Stomach (tissue), 8 donors: ENCODE measurements at regions not wholly inside any gene's neighbourhood (a gene's known extent, or its start where the extent isn't known, plus 50 kb on each side); places are given as distances from the start of the nearest gene placed in this dataset.
A peak's percentile ranks its signal among the peaks of the same experiment; 100 is the strongest.

Experiments
- DNase-seq, 2 donors: peaks; one replicate each; pipeline versions ENCODE4 v3.0.0 to v3.0.0-alpha.2; 2013 to 2019
- H3K27ac ChIP-seq, 5 donors: fragments of 200-600 bp in 4 of 5; sonication (generic) in 4 of 5; one replicate each; pipeline ENCODE4 v1.5.1; 2013 to 2019; ENCODE audit warnings: mild to moderate bottlenecking in 1 of 5, moderate library complexity in 1 of 5
- H3K27me3 ChIP-seq, 3 donors: fragments of 200-600 bp; sonication (generic); one replicate each; pipeline ENCODE4 v1.5.1; 2017 to 2019; ENCODE audit warnings: mixed run types in 1 of 3
- H3K36me3 ChIP-seq, 4 donors: fragments of 200-600 bp; sonication (generic); 1 replicate in 3 of 4; 2 replicates in 1 of 4; pipeline ENCODE4 v1.5.1; 2016 to 2019
- H3K4me1 ChIP-seq, 4 donors: fragments of 200-600 bp; sonication (generic); one replicate each; pipeline ENCODE4 v1.5.1; 2016 to 2019
- H3K4me3 ChIP-seq, 4 donors: fragments of 200-600 bp; sonication (generic) in 3 of 4; one replicate each; pipeline ENCODE4 v1.5.1; 2016 to 2019; ENCODE audit warnings: mild to moderate bottlenecking in 1 of 4
- H3K9me3 ChIP-seq, 4 donors: fragments of 200-600 bp; sonication (generic); one replicate each; pipeline ENCODE4 v1.5.1; 2016 to 2019
- EP300 ChIP-seq: sonication (generic); formaldehyde crosslinking; IDR thresholded peaks from one replicate; pipeline ENCODE4 v1.6.1; 2017; ENCODE audit warnings: antibody characterized with exemption
- POLR2A ChIP-seq, 4 donors: fragments of 450-650 bp; IDR thresholded peaks; one replicate each; pipeline ENCODE4 v1.6.1; 2016; ENCODE audit warnings: antibody characterized with exemption in 4 of 4, control low read depth in 2 of 4, mild to moderate bottlenecking in 1 of 4, moderate library complexity in 1 of 4
- POLR2AphosphoS5 ChIP-seq, 3 donors: sonication (generic); formaldehyde crosslinking; IDR thresholded peaks; one replicate each; pipeline ENCODE4 v1.6.1; 2016; ENCODE audit warnings: antibody characterized with exemption in 3 of 3
- WGBS, 5 donors: extraction: QIAGEN DNeasy Blood & Tissue Kit in 3 of 5; methylation state at CpG; one replicate each; pipeline versions ENCODE4 v1.1.5 to v1.1.7; 2013 to 2018; 5-methylcytosine and 5-hydroxymethylcytosine counted together
- intact Hi-C: fragments of 100-400 bp; cut with DNase I; formaldehyde crosslinking; loops from one replicate; pipeline ENCODE4 v1.15.1; 2023; ENCODE audit warnings: low total_unique reads
- TF ChIP-seq, protein P1 (sequence below), 7 experiments: fragments of 450-650 bp in 4 of 7; fragments of 200-600 bp in 3 of 7; sonication (generic) in 3 of 7; IDR thresholded peaks; one replicate each; pipeline ENCODE4 v1.5.1; 2016 to 2019; ENCODE audit warnings: antibody characterized with exemption in 7 of 7, control low read depth in 2 of 7, mild to moderate bottlenecking in 1 of 7
- donor health status: healthy with polysubstance abuse.
- donor health status: Bipolar disorder and iron deficiency.
- donor health status: healthy.

DNA sequence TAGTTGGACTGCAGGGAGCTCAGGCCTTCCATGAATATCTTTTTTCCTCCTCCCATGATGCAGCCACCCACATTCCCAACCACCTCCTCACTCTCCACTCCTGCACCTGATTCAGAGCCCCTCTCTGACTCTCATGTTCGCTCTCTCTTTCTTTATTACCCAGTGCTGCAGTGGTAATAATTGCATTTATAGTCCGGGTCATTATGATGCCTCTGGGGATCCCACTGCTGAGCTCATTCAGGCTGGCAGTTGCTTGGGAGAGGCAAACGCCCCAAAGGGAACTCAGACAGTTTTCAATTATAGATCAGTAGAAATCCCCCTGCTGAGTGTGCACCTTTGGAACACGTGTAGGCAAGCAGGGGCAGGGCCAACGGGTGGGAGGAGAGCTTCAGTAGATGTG is 953.0 kb downstream of the GRID1 start:
- Histone ChIP-seq H3K27ac (no peak overlapping the region), H3K9me3 (peaks cover 4 to 15% (median 11%) of the 10 kb centered on the region in 4 donors), H3K4me1 (no peaks in the 10 kb centered on the region), H3K4me3 (no peak overlapping the region), H3K36me3 (no peaks in the 10 kb centered on the region), H3K27me3 (no peaks in the 10 kb centered on the region)
- TF ChIP-seq EP300 = no peak
- no peak for TF ChIP-seq POLR2A (IDR thresholded peaks at IDR 0.05)
- TF ChIP-seq, protein P1, sequence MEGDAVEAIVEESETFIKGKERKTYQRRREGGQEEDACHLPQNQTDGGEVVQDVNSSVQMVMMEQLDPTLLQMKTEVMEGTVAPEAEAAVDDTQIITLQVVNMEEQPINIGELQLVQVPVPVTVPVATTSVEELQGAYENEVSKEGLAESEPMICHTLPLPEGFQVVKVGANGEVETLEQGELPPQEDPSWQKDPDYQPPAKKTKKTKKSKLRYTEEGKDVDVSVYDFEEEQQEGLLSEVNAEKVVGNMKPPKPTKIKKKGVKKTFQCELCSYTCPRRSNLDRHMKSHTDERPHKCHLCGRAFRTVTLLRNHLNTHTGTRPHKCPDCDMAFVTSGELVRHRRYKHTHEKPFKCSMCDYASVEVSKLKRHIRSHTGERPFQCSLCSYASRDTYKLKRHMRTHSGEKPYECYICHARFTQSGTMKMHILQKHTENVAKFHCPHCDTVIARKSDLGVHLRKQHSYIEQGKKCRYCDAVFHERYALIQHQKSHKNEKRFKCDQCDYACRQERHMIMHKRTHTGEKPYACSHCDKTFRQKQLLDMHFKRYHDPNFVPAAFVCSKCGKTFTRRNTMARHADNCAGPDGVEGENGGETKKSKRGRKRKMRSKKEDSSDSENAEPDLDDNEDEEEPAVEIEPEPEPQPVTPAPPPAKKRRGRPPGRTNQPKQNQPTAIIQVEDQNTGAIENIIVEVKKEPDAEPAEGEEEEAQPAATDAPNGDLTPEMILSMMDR (IDR thresholded peaks at IDR 0.05) = no peak
- intact Hi-C loops = no loop called here
- WGBS, 5 donors = 52 to 70% (median 59%) methylated on average over 5 of the region's 5 CpGs
- DNase-seq = no peak

GRCh38 chr10:85420501-85421191 is 945.9 kb downstream of the GRID1 start:
- H3K4me1 ChIP-seq = no peaks in the 10 kb centered on the region

GRCh38 chr10:85421421-85421820 is 945.2 kb downstream of the GRID1 start:
- no peaks in the 10 kb centered on the region for H3K9me3 ChIP-seq
- no peak overlapping the region for H3K27ac ChIP-seq
- H3K4me1 ChIP-seq = no peaks in the 10 kb centered on the region
- DNase-seq = no peak
- TF ChIP-seq, protein P1 (IDR thresholded peaks at IDR 0.05) = no peak
- TF ChIP-seq POLR2AphosphoS5 (IDR thresholded peaks at IDR 0.05) = no peak
- TF ChIP-seq POLR2A (IDR thresholded peaks at IDR 0.05) = no peak
- TF ChIP-seq EP300 = no peak
- no peak overlapping the region for H3K4me3 ChIP-seq
- WGBS, 5 donors = 86 to 93% (median 91%) methylated on average over 9 of the region's 9 CpGs
- no peaks in the 10 kb centered on the region for H3K27me3 ChIP-seq
- intact Hi-C loops = no loop called here
- H3K36me3 ChIP-seq = no peaks in the 10 kb centered on the region

More at GRCh38 chr10:85420501-85421191, 945.9 kb downstream of the GRID1 start:
- H3K4me3 ChIP-seq = no peak overlapping the region
- no peak overlapping the region for H3K27ac ChIP-seq
- no peaks in the 10 kb centered on the region for H3K9me3 ChIP-seq
- 47 to 55% (median 49%) methylated on average over 6 to 8 of the region's 8 CpGs for WGBS, 5 donors
- no peak for TF ChIP-seq POLR2A (IDR thresholded peaks at IDR 0.05)
- TF ChIP-seq, protein P1 (IDR thresholded peaks at IDR 0.05) = no peak
- no peak for TF ChIP-seq EP300
- TF ChIP-seq POLR2AphosphoS5 (IDR thresholded peaks at IDR 0.05) = no peak
- H3K27me3 ChIP-seq = no peaks in the 10 kb centered on the region
- peak in 1 of 2 donors; percentile 4 for DNase-seq
- intact Hi-C loops = no loop called here
- no peaks in the 10 kb centered on the region for H3K36me3 ChIP-seq

DNA sequence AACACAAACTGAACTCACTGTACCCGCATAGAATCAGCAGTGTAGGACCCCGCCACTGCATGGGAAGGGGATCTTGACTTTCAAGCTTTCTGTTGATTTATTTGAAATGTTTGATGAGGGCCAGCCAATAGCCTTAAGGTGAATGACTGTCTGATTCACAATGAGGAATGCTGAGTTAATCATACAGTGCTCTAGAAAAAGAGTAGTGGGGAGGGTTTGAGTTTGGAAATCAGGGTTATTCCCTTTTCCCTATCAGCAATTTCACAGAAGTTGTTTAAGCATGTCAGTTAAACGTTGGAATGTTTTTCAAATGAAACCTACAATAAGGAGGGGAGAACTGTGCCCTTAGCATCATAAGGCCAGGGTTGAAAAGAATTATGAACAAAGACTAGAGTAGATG is 937.5 kb downstream of the GRID1 start:
- H3K9me3 ChIP-seq = no peaks in the 10 kb centered on the region
- TF ChIP-seq POLR2AphosphoS5 (IDR thresholded peaks at IDR 0.05) = no peak
- no peak for TF ChIP-seq POLR2A (IDR thresholded peaks at IDR 0.05)
- no peak for TF ChIP-seq EP300
- TF ChIP-seq, protein P1 (IDR thresholded peaks at IDR 0.05) = no peak
- no peaks in the 10 kb centered on the region for H3K36me3 ChIP-seq
- WGBS, 5 donors = 46 to 67% (median 57%) methylated on average over 3 of the region's 3 CpGs
- H3K27me3 ChIP-seq = no peaks in the 10 kb centered on the region
- intact Hi-C loops = no loop called here
- no peak overlapping the region for H3K4me3 ChIP-seq
- DNase-seq = no peak
- H3K4me1 ChIP-seq = no peaks in the 10 kb centered on the region
- no peak overlapping the region for H3K27ac ChIP-seq
